Fibroblast of villous mesenchyme (primary cell): ENCODE measurements at regions not wholly inside any gene's neighbourhood (a gene's known extent, or its start where the extent isn't known, plus 50 kb on each side); places are given as distances from the start of the nearest gene placed in this dataset.

Experiments used
- DNase-seq: peaks from one replicate; pipeline ENCODE4 v3.0.0-alpha.2; 2010; ENCODE audit warnings: low read depth
- H3K4me3 ChIP-seq: 2 replicates; pipeline ENCODE4 v1.5.1; 2011; ENCODE audit warnings: low read depth, mild to moderate bottlenecking, low read length
- TF ChIP-seq, protein P1 (sequence below): IDR thresholded peaks from 2 replicates; pipeline ENCODE4 v1.5.1; 2012; ENCODE audit warnings: low read depth, mild to moderate bottlenecking, low read length; ENCODE audit not compliant: insufficient read depth

DNA sequence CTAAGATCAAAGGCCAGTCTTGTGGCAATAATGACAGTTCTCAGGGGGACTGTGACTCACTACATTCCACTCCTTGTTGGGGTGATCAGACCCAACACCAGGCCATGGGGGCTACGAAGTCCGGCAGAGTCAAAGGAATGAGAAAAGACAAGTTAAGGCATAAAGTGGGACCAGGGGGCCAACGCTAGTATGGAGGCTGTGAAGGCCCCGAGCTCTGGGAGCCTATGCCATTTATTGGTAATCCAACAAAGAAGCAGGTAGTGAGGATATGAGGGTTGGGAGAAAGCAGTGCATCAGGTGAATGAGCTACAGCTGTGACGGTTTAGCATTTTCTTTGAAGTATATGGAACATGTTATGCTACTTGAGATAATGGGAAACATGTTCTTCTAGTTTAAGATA, 104.4 kb upstream of the C2CD4B start:
- H3K4me3 ChIP-seq, result no peak overlapping the region
- TF ChIP-seq, protein P1, sequence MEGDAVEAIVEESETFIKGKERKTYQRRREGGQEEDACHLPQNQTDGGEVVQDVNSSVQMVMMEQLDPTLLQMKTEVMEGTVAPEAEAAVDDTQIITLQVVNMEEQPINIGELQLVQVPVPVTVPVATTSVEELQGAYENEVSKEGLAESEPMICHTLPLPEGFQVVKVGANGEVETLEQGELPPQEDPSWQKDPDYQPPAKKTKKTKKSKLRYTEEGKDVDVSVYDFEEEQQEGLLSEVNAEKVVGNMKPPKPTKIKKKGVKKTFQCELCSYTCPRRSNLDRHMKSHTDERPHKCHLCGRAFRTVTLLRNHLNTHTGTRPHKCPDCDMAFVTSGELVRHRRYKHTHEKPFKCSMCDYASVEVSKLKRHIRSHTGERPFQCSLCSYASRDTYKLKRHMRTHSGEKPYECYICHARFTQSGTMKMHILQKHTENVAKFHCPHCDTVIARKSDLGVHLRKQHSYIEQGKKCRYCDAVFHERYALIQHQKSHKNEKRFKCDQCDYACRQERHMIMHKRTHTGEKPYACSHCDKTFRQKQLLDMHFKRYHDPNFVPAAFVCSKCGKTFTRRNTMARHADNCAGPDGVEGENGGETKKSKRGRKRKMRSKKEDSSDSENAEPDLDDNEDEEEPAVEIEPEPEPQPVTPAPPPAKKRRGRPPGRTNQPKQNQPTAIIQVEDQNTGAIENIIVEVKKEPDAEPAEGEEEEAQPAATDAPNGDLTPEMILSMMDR, result no peak
- DNase-seq, result peak; percentile 4

DNA sequence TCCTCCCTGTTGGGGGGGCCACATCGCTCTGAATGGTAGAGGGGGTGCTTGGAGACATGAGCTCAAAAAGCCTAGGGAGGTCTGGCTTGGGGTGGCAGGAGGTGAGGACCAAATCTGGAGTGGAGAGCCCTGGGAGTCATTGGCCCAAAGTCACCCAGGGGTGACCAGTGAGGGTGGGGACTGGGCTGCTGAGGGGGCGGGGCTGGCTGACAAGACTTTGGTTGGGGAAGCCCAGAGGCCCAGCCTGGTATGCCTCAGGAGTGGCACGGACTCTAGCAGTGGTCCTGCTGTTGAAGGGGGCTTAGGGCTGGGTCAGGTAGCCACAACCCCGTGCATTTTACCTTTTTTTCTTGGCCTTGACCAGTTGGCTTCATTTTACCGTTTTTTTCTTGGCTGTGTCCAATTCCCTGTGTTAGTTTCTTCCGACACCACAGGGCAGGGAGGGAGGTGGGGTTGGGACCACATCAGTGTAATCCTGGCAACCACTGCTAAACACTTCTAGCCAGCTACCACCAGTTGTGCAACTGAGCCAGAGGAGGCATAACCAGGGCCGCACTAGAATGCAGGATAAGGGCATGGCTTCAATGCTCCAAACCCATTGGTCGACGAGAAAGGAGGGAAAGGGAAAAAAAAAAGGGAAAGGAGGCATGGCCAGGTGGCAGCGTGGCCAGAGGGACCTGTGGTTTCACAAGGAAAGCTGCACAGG, 105.3 kb upstream of the C2CD4B start:
- no peak for DNase-seq
- TF ChIP-seq, protein P1, result no peak
- H3K4me3 ChIP-seq, result no peak overlapping the region

DNA sequence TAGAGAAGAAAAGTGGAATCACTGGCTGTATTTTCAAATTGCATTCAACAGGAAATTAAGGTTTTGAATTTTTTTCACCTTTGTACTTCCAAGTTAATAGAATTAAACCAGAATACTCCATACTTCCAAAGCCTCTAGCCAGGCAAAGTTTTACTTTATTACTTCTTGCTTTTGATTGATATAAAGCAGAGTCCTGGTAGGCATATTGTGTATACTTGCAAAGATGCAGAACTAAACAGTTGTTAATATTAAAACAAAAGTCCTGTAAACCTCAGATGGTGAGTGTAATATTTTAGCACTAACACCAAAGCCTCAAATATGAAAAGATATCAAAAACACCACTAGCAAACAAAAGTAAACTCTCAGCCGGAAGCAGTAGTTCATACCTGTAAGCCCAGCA, 107.2 kb upstream of the C2CD4B start:
- H3K4me3 ChIP-seq, result no peak overlapping the region
- TF ChIP-seq, protein P1, result no peak
- no peak for DNase-seq

DNA sequence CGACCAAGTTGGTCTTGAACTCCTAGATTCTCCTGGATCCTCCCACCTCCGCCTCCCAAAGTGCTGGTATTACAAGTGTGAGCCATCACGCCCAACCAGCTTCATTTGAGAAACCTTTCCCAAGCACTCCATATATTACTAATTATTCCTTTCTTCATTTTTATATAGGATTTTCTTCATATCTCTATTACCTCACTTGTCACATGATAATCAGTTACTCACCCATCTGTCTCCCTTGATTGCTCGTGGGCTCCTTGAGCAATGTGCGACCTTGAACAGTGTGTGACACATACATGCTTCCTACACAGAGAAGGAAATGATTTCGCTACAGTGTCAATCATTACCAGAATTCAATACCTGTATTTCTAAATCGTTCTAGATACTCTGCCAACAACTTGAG, 110.7 kb upstream of the C2CD4B start:
- TF ChIP-seq, protein P1, result no peak
- no peak overlapping the region for H3K4me3 ChIP-seq
- no peak for DNase-seq

DNA sequence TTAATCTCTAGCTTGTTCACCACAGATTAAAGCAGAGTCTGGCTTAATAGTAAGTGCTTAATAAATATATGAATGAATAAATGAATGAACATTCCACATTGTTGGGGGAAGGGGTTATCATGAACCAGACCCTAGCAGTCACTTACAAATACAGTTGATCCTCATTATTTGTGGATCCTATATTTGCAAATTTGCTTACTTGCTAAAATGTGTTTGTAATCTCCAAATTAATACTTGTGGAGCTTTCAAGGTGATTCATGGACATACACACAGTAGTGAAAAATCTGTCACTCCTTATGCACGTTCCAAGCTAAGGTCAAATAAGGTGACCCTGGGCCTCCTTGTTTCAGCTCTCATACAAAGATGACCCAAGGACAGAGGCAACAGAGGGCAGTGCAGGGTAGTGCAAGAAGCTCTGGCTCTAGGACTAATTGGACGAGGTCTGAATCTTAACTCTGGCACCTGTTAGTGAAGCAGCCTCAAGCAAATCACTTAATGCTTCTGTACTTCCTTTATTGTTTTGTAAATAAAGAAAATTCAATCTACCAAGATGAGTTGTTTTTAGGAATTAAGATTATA, 112.8 kb upstream of the C2CD4B start:
- no peak overlapping the region for H3K4me3 ChIP-seq
- TF ChIP-seq, protein P1, result no peak
- DNase-seq, result no peak

DNA sequence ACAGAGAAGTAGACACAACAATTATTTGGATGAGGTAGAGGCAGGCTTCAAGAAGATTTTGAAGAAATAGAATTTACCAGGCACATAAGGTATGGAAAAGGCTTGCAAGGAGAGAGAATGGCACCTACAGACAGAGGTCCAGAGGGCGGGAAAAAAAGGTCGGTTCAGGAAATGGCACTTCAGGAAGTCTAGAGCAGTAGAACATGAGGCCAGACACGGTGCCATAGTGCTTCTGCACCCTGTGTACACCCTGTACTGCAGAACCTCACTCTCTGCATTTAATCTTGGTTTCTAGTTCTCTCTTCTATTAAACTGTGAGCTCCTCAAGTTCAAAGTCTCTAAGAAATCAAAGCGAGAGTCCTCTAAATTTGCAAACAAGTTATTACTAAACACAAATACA, 113.4 kb upstream of the C2CD4B start:
- no peak for DNase-seq
- TF ChIP-seq, protein P1, result no peak
- no peak overlapping the region for H3K4me3 ChIP-seq
